Neuronal stem cell (in vitro differentiated cells): ENCODE measurements at regions not wholly inside any gene's neighbourhood (a gene's known extent, or its start where the extent isn't known, plus 50 kb on each side); places are given as distances from the start of the nearest gene placed in this dataset.
"Not testable (repeated sequence)": the region's sequence is repeated elsewhere in the genome, so short reads cannot be mapped to it uniquely, and the experiment has no call there.

Experiments used
- DNase-seq: peaks from one replicate; pipeline ENCODE4 v3.0.0-alpha.2; 2013; ENCODE audit warnings: low spot score
- H2AFZ ChIP-seq: one replicate; pipeline ENCODE4 v1.6.1; 2013; ENCODE audit warnings: mild to moderate bottlenecking, low read length, inconsistent platforms
- H2AK5ac ChIP-seq: 2 replicates; pipeline ENCODE4 v1.6.1; 2013; ENCODE audit warnings: low read depth, mild to moderate bottlenecking, inconsistent platforms, low read length, moderate library complexity, mixed read lengths
- H2BK120ac ChIP-seq: 2 replicates; pipeline ENCODE4 v1.6.1; 2013; ENCODE audit warnings: low read depth, mild to moderate bottlenecking, inconsistent platforms, low read length, moderate library complexity, mixed read lengths
- H2BK12ac ChIP-seq: one replicate; pipeline ENCODE4 v1.6.1; 2013; ENCODE audit warnings: low read length, inconsistent platforms
- H2BK15ac ChIP-seq: 2 replicates; pipeline ENCODE4 v1.6.1; 2013; ENCODE audit warnings: mild to moderate bottlenecking, low read length, inconsistent platforms, mixed read lengths
- H2BK5ac ChIP-seq: one replicate; pipeline ENCODE4 v1.6.1; 2013; ENCODE audit warnings: inconsistent platforms, mild to moderate bottlenecking, low read length, moderate library complexity
- H3K14ac ChIP-seq: one replicate; pipeline ENCODE4 v1.6.1; 2013; ENCODE audit warnings: low read length, inconsistent platforms
- H3K18ac ChIP-seq: 2 replicates; pipeline ENCODE4 v1.6.1; 2013; ENCODE audit warnings: low read length, inconsistent platforms
- H3K23ac ChIP-seq: 2 replicates; pipeline ENCODE4 v1.6.1; 2013; ENCODE audit warnings: low read depth, mild to moderate bottlenecking, mixed read lengths, low read length, inconsistent platforms; ENCODE audit not compliant: poor library complexity
- H3K27ac ChIP-seq: replicated peaks from 3 replicates; pipeline ENCODE4 v1.5.1; 2013; ENCODE audit warnings: low read length, inconsistent platforms
- H3K27me3 ChIP-seq, 3 experiments: 2 replicates each; pipeline ENCODE4 v1.6.1; 2013; ENCODE audit warnings: low read length in 3 of 3, mild to moderate bottlenecking in 2 of 3, inconsistent platforms in 1 of 3, low read depth in 1 of 3, mixed read lengths in 1 of 3, moderate library complexity in 1 of 3; ENCODE audit not compliant: control insufficient read depth in 3 of 3, insufficient read depth in 3 of 3
- H3K36me3 ChIP-seq, 2 donors: replicated peaks in 1 of 2; 2 replicates each; pipeline ENCODE4 v1.6.1; 2013; ENCODE audit warnings: low read length in 2 of 2; ENCODE audit not compliant: control insufficient read depth in 2 of 2, insufficient read depth in 2 of 2
- H3K4ac ChIP-seq: 2 replicates; pipeline ENCODE4 v1.6.1; 2013; ENCODE audit warnings: inconsistent platforms, mild to moderate bottlenecking, low read length, moderate library complexity
- H3K4me1 ChIP-seq, 2 donors: 1 replicate in 1 of 2; 2 replicates in 1 of 2; pipeline ENCODE4 v1.6.1; 2013; ENCODE audit warnings: low read length in 2 of 2, low read depth in 1 of 2; ENCODE audit not compliant: control insufficient read depth in 2 of 2, insufficient read depth in 1 of 2
- H3K4me2 ChIP-seq: one replicate; pipeline ENCODE4 v1.6.1; 2013; ENCODE audit warnings: mild to moderate bottlenecking, low read length, inconsistent platforms; ENCODE audit not compliant: insufficient read depth, poor library complexity, severe bottlenecking
- H3K4me3 ChIP-seq, 2 donors: 2 replicates each; pipeline ENCODE4 v1.5.1; 2013; ENCODE audit warnings: low read length in 2 of 2, mild to moderate bottlenecking in 2 of 2, inconsistent platforms in 1 of 2, moderate library complexity in 1 of 2
- H3K79me1 ChIP-seq: one replicate; pipeline ENCODE4 v1.6.1; 2013; ENCODE audit warnings: low read depth, mild to moderate bottlenecking, inconsistent platforms, low read length, moderate library complexity
- H3K9ac ChIP-seq: one replicate; pipeline ENCODE4 v1.6.1; 2013; ENCODE audit warnings: mild to moderate bottlenecking, low read depth, low read length, inconsistent platforms; ENCODE audit not compliant: poor library complexity
- H3K9me3 ChIP-seq, 2 donors: replicated peaks in 1 of 2; 2 replicates each; pipeline versions ENCODE3 to v1.6.1; 2013; ENCODE audit warnings: low read length in 2 of 2, mild to moderate bottlenecking in 2 of 2, inconsistent platforms in 1 of 2, low read depth in 1 of 2, mixed read lengths in 1 of 2, moderate library complexity in 1 of 2; ENCODE audit not compliant: control insufficient read depth in 2 of 2, insufficient read depth in 1 of 2
- H4K8ac ChIP-seq: one replicate; pipeline ENCODE4 v1.6.1; 2013; ENCODE audit warnings: low read depth, mild to moderate bottlenecking, inconsistent platforms, low read length, moderate library complexity
- H4K91ac ChIP-seq: one replicate; pipeline ENCODE4 v1.6.1; 2013; ENCODE audit warnings: low read length, low read depth, mild to moderate bottlenecking, inconsistent platforms; ENCODE audit not compliant: poor library complexity
- WGBS, 2 donors: extraction: QIAGEN DNeasy Blood & Tissue Kit; methylation state at CpG; one replicate each; pipeline ENCODE4 v1.1.7; 2013; ENCODE audit warnings: missing lambda C conversion rate in 2 of 2, mixed read lengths in 1 of 2; ENCODE audit not compliant: insufficient read length in 2 of 2, insufficient replicate concordance in 1 of 2; ENCODE audit errors: extremely low coverage in 2 of 2; 5-methylcytosine and 5-hydroxymethylcytosine counted together

DNA sequence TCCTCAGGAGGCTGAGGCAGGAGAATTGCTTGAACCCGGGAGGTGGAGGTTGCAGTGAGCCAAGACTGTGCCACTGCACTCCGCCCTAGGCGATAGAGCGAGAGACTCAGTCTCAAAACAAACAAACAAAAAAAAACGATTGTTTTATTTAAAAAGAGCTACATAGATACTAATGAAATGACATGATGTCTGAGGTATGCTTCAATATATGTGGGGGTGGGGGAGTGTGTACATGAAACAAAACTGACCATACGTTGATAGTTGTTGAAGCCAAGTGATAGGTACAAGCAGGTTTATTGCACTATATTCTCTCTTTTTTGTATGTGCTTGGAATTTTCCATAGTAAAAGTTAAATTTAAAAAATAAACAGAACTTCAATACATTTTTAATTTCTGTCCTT lies 240.1 kb downstream of the TFAP2A start:
- Histone ChIP-seq H3K23ac (no peak overlapping the region), H3K4me1 (no peaks in the 10 kb centered on the region), H3K36me3 (no peaks in the 10 kb centered on the region), H2AFZ (no peak overlapping the region), H2BK5ac (no peak overlapping the region), H3K27ac (no peak overlapping the region), H2BK12ac (no peak overlapping the region), H3K4me2 (no peak overlapping the region), H4K91ac (no peak overlapping the region), H3K4me3 (no peak overlapping the region), H3K14ac (no peak overlapping the region), H3K4ac (no peak overlapping the region), H2AK5ac (no peak overlapping the region), H3K9ac (no peak overlapping the region), H2BK120ac (no peak overlapping the region), H3K9me3 (no peaks in the 10 kb centered on the region), H4K8ac (no peak overlapping the region), H3K18ac (no peak overlapping the region), H3K79me1 (no peaks in the 10 kb centered on the region), H3K27me3 (no peaks in the 10 kb centered on the region), H2BK15ac (no peak overlapping the region)
- DNase-seq, result no peak
- no CpG with 5 or more reads among the region's 6 CpGs for WGBS, 2 donors

DNA sequence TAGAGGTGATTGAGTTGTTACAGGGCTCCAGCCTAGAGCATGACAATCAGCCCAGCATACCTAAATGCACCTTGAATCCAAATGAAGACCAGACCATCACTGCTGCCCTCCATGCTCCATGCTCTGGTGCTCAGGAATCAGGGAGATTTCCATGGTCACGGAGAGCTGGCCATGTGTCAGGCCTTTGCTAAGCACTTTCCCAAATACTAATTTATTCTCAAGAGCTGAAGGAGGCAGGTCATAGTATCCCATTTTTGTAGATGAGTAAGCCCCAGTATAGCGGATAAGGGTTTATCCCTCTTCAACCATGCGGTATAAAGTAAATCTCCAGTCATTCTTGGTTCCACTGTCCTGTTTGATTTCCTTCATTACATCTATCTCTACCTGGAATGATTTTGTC lies 240.8 kb downstream of the TFAP2A start:
- Histone ChIP-seq H3K23ac (no peak overlapping the region), H2BK120ac (no peak overlapping the region)
- WGBS, 2 donors, result no CpG with 5 or more reads among the region's 3 CpGs

DNA sequence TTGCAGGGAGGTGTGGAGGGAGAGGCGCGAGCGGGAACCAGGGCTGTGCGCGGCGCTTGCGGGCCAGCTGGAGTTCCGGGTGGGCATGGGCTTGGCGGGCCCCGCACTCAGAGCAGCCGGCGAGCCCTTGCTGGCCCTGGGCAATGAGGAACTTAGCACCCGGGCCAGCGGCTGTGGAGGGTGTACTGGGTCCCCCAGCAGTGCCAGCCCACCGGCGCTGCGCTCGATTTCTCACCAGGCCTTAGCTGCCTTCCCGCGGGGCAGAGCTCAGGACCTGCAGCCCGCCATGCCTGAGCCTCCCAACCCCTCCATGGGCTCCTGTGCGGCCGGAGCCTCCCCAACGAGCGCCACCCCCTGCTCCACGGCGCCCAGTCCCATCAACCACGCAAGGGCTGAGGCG lies 243.2 kb downstream of the TFAP2A start:
- not testable (repeated sequence) for H4K91ac ChIP-seq, H3K23ac ChIP-seq, H3K27me3 ChIP-seq, H3K9ac ChIP-seq, H2BK120ac ChIP-seq, H2BK15ac ChIP-seq, H3K36me3 ChIP-seq, H3K4me2 ChIP-seq, H3K4me1 ChIP-seq, H3K14ac ChIP-seq, H2BK5ac ChIP-seq, H3K4ac ChIP-seq, H3K9me3 ChIP-seq, H4K8ac ChIP-seq, H2BK12ac ChIP-seq, DNase-seq, H3K27ac ChIP-seq, H3K79me1 ChIP-seq, H2AK5ac ChIP-seq, H3K4me3 ChIP-seq, H2AFZ ChIP-seq, H3K18ac ChIP-seq
- WGBS, 2 donors, result no CpG with 5 or more reads among the region's 29 CpGs

More for the DNA sequence above, 240.8 kb downstream of the TFAP2A start:
- H2BK15ac ChIP-seq, result no peak overlapping the region
- H2AK5ac ChIP-seq, result no peak overlapping the region
- no peak overlapping the region for H3K4ac ChIP-seq
- H3K4me1 ChIP-seq, result no peaks in the 10 kb centered on the region
- no peak overlapping the region for H2BK5ac ChIP-seq
- no peaks in the 10 kb centered on the region for H3K27me3 ChIP-seq
- H3K9me3 ChIP-seq, result no peaks in the 10 kb centered on the region
- H3K9ac ChIP-seq, result no peak overlapping the region
- no peak overlapping the region for H3K4me2 ChIP-seq
- H2BK12ac ChIP-seq, result no peak overlapping the region
- DNase-seq, result no peak
- no peak overlapping the region for H3K4me3 ChIP-seq
- H4K91ac ChIP-seq, result no peak overlapping the region
- no peaks in the 10 kb centered on the region for H3K36me3 ChIP-seq
- no peaks in the 10 kb centered on the region for H3K79me1 ChIP-seq
- no peak overlapping the region for H4K8ac ChIP-seq
- no peak overlapping the region for H3K14ac ChIP-seq
- H3K18ac ChIP-seq, result no peak overlapping the region
- no peak overlapping the region for H2AFZ ChIP-seq
- no peak overlapping the region for H3K27ac ChIP-seq

DNA sequence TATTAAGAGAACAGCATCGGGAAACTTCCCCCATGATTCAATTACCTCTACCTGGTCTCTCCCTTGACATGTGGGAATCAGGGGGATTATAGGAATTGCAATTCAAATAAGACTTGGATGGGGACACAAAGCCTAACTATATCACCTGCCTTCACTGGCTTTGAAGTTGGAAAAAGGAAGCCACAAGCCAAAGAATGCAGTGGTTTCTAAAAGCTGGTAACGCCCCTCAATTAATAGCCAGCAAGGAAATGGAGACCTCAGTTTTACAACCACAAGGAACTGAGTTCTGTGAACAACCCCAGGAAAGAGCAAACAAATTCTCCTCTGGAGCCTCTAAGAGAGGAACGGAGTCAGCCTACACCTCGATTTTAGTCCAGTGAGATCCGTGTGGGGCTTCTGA lies 244.1 kb downstream of the TFAP2A start:
- no peak overlapping the region for H3K4me2 ChIP-seq
- no peaks in the 10 kb centered on the region for H3K27me3 ChIP-seq
- H3K36me3 ChIP-seq, result no peaks in the 10 kb centered on the region
- no peak overlapping the region for H3K4ac ChIP-seq
- no peaks in the 10 kb centered on the region for H3K4me1 ChIP-seq
- no peak overlapping the region for H3K18ac ChIP-seq
- no peak overlapping the region for H2BK12ac ChIP-seq
- H2AFZ ChIP-seq, result no peak overlapping the region
- no peak overlapping the region for H2BK15ac ChIP-seq
- H2AK5ac ChIP-seq, result no peak overlapping the region
- H3K9ac ChIP-seq, result no peak overlapping the region
- H2BK120ac ChIP-seq, result no peak overlapping the region
- no peak overlapping the region for H3K23ac ChIP-seq
- H3K79me1 ChIP-seq, result no peaks in the 10 kb centered on the region
- no peak overlapping the region for H3K14ac ChIP-seq
- no peak overlapping the region for H3K27ac ChIP-seq
- no peaks in the 10 kb centered on the region for H3K9me3 ChIP-seq
- no peak overlapping the region for H2BK5ac ChIP-seq
- H4K8ac ChIP-seq, result no peak overlapping the region
- no peak overlapping the region for H4K91ac ChIP-seq
- H3K4me3 ChIP-seq, result no peak overlapping the region
- WGBS, 2 donors, result no CpG with 5 or more reads among the region's 5 CpGs
- DNase-seq, result no peak
